HEK293 (cell line): ENCODE measurements at regions not wholly inside any gene's neighbourhood (a gene's known extent, or its start where the extent isn't known, plus 50 kb on each side); places are given as distances from the start of the nearest gene placed in this dataset.
A peak's percentile ranks its signal among the peaks of the same experiment; 100 is the strongest.

Experiments used
- CTCF ChIA-PET: fragments of 350-600 bp; formaldehyde crosslinking; extraction: SDS; loops from one replicate; lab custom pipeline; 2021; ENCODE audit warnings: antibody characterized with exemption; lab: Yijun Ruan, JAX
- POLR2A ChIA-PET: fragments of 300-600 bp; formaldehyde crosslinking; extraction: SDS; loops from one replicate; lab custom pipeline; 2020; ENCODE audit warnings: antibody characterized with exemption, inconsistent platforms; lab: Yijun Ruan, JAX
- H3K27ac ChIP-seq: fragments of 200-500 bp; sonication (Bioruptor generic); 2 replicates; pipeline ENCODE4 v1.5.1; 2014; ENCODE audit warnings: low read depth, low read length, control low read depth, inconsistent platforms; ENCODE audit errors: extremely low read depth
- H3K36me3 ChIP-seq, 2 experiments: fragments of 200-500 bp in 1 of 2; sonication (Bioruptor generic) in 1 of 2; 1 replicate in 1 of 2; 2 replicates in 1 of 2; pipeline ENCODE4 v1.5.1; 2014 to 2017; ENCODE audit warnings: inconsistent platforms in 2 of 2, low read length in 2 of 2; ENCODE audit not compliant: control insufficient read depth in 2 of 2, insufficient read depth in 1 of 2
- H3K4me1 ChIP-seq: fragments of 200-500 bp; sonication (Bioruptor generic); 2 replicates; pipeline ENCODE4 v1.5.1; 2014; ENCODE audit warnings: mild to moderate bottlenecking, low read length, inconsistent platforms; ENCODE audit not compliant: control insufficient read depth, insufficient read depth
- H3K4me3 ChIP-seq: 2 replicates; pipeline ENCODE4 v1.5.1; 2011; ENCODE audit warnings: low read depth, mild to moderate bottlenecking, control low read depth, low read length, moderate library complexity
- H3K9me3 ChIP-seq: fragments of 200-500 bp; sonication (Bioruptor generic); 2 replicates; pipeline ENCODE4 v1.5.1; 2014; ENCODE audit warnings: low read depth, low read length, inconsistent platforms; ENCODE audit not compliant: control insufficient read depth, insufficient read depth
- EGR2 ChIP-seq: fragments of 450-650 bp; formaldehyde crosslinking; IDR thresholded peaks from 2 replicates; pipeline ENCODE4 v1.5.1; 2016; ENCODE audit warnings: low read depth, missing biosample characterization, missing genetic modification characterization
- GLI4 ChIP-seq: fragments of 450-650 bp; formaldehyde crosslinking; IDR thresholded peaks from 2 replicates; pipeline ENCODE4 v1.5.1; 2016; ENCODE audit warnings: missing biosample characterization, missing genetic modification characterization
- GLIS1 ChIP-seq: fragments of 450-650 bp; formaldehyde crosslinking; IDR thresholded peaks from 2 replicates; pipeline ENCODE4 v1.5.1; 2016; ENCODE audit warnings: missing biosample characterization, missing genetic modification characterization
- KLF16 ChIP-seq: fragments of 450-650 bp; formaldehyde crosslinking; IDR thresholded peaks from 2 replicates; pipeline ENCODE4 v1.5.1; 2017; ENCODE audit warnings: missing biosample characterization, missing genetic modification characterization
- KLF7 ChIP-seq: fragments of 450-650 bp; formaldehyde crosslinking; IDR thresholded peaks from 2 replicates; pipeline ENCODE4 v1.5.1; 2016; ENCODE audit warnings: missing biosample characterization, missing genetic modification characterization, borderline replicate concordance
- OVOL3 ChIP-seq: fragments of 450-650 bp; formaldehyde crosslinking; IDR thresholded peaks from 2 replicates; pipeline ENCODE4 v1.5.1; 2016; ENCODE audit warnings: missing biosample characterization, missing genetic modification characterization
- SP3 ChIP-seq: fragments of 450-650 bp; formaldehyde crosslinking; IDR thresholded peaks from 2 replicates; pipeline ENCODE4 v1.5.1; 2016; ENCODE audit warnings: missing biosample characterization, missing genetic modification characterization
- TCF7L2 ChIP-seq: IDR thresholded peaks from 2 replicates; pipeline ENCODE4 v1.6.1; 2011; ENCODE audit warnings: low read depth, mild to moderate bottlenecking, inconsistent platforms, low read length, moderate library complexity, borderline replicate concordance
- ZBTB1 ChIP-seq: fragments of 450-650 bp; formaldehyde crosslinking; IDR thresholded peaks from 2 replicates; pipeline ENCODE4 v1.5.1; 2016; ENCODE audit warnings: missing biosample characterization, missing genetic modification characterization
- ZFHX2 ChIP-seq: fragments of 450-650 bp; formaldehyde crosslinking; conservative IDR thresholded peaks from 2 replicates; pipeline ENCODE4 v1.5.1; 2016; ENCODE audit warnings: missing biosample characterization, missing genetic modification characterization
- ZIC2 ChIP-seq: fragments of 450-650 bp; formaldehyde crosslinking; IDR thresholded peaks from 2 replicates; pipeline ENCODE4 v1.5.1; 2016; ENCODE audit warnings: missing biosample characterization, missing genetic modification characterization
- ZNF214 ChIP-seq: fragments of 450-650 bp; formaldehyde crosslinking; IDR thresholded peaks from 2 replicates; pipeline ENCODE4 v1.5.1; 2017; ENCODE audit warnings: missing biosample characterization, mild to moderate bottlenecking, missing genetic modification characterization, borderline replicate concordance
- ZNF341 ChIP-seq: fragments of 450-650 bp; formaldehyde crosslinking; IDR thresholded peaks from 2 replicates; pipeline ENCODE4; 2016; ENCODE audit warnings: low read depth, missing biosample characterization, missing genetic modification characterization
- ZNF391 ChIP-seq: fragments of 450-650 bp; formaldehyde crosslinking; IDR thresholded peaks from 2 replicates; pipeline ENCODE4 v1.5.1; 2016; ENCODE audit warnings: low read depth, missing biosample characterization, missing genetic modification characterization, borderline replicate concordance
- ZNF423 ChIP-seq: fragments of 450-650 bp; formaldehyde crosslinking; IDR thresholded peaks from 2 replicates; pipeline ENCODE4 v1.5.1; 2016; ENCODE audit warnings: missing biosample characterization, missing genetic modification characterization
- ZNF521 ChIP-seq: fragments of 450-650 bp; formaldehyde crosslinking; IDR thresholded peaks from 2 replicates; pipeline ENCODE4 v1.5.1; 2017; ENCODE audit warnings: missing biosample characterization, mild to moderate bottlenecking, missing genetic modification characterization
- ZNF544 ChIP-seq: fragments of 450-650 bp; formaldehyde crosslinking; IDR thresholded peaks from 2 replicates; pipeline ENCODE4 v1.5.0; 2017; ENCODE audit warnings: missing biosample characterization, missing genetic modification characterization
- ZNF560 ChIP-seq: fragments of 450-650 bp; formaldehyde crosslinking; IDR thresholded peaks from 2 replicates; pipeline ENCODE4 v1.5.1; 2017; ENCODE audit warnings: missing biosample characterization, missing genetic modification characterization, borderline replicate concordance
- ZNF561 ChIP-seq: fragments of 450-650 bp; IDR thresholded peaks from 2 replicates; pipeline ENCODE4 v1.5.1; 2018; ENCODE audit warnings: missing biosample characterization, missing genetic modification characterization, borderline replicate concordance
- ZNF585B ChIP-seq: fragments of 450-650 bp; formaldehyde crosslinking; IDR thresholded peaks from 2 replicates; pipeline ENCODE4 v1.5.1; 2016; ENCODE audit warnings: missing biosample characterization, missing genetic modification characterization
- ZNF621 ChIP-seq: fragments of 450-650 bp; formaldehyde crosslinking; IDR thresholded peaks from 2 replicates; pipeline ENCODE4 v1.5.1; 2017; ENCODE audit warnings: missing biosample characterization, missing genetic modification characterization
- ZNF707 ChIP-seq: fragments of 450-650 bp; formaldehyde crosslinking; IDR thresholded peaks from 2 replicates; pipeline ENCODE4 v1.5.1; 2016; ENCODE audit warnings: missing biosample characterization, missing genetic modification characterization
- TF ChIP-seq, protein P1 (sequence below): fragments of 450-650 bp; formaldehyde crosslinking; IDR thresholded peaks from 2 replicates; pipeline ENCODE4 v1.5.1; 2016; ENCODE audit warnings: missing biosample characterization, missing genetic modification characterization
- TF ChIP-seq, protein P2 (sequence below): fragments of 450-650 bp; formaldehyde crosslinking; IDR thresholded peaks from 2 replicates; pipeline ENCODE4 v1.5.1; 2016; ENCODE audit warnings: missing biosample characterization, missing genetic modification characterization
- TF ChIP-seq, protein P3 (sequence below): fragments of 450-650 bp; formaldehyde crosslinking; IDR thresholded peaks from 2 replicates; pipeline ENCODE4 v1.5.1; 2016; ENCODE audit warnings: missing biosample characterization, missing genetic modification characterization
- TF ChIP-seq, protein P4 (sequence below): fragments of 450-650 bp; formaldehyde crosslinking; IDR thresholded peaks from 2 replicates; pipeline ENCODE4 v1.5.1; 2016; ENCODE audit warnings: missing biosample characterization, missing genetic modification characterization
- TF ChIP-seq, protein P5 (sequence below): IDR thresholded peaks from 2 replicates; pipeline ENCODE4 v1.6.1; 2011; ENCODE audit warnings: mild to moderate bottlenecking, low read depth, low read length, borderline replicate concordance

DNA sequence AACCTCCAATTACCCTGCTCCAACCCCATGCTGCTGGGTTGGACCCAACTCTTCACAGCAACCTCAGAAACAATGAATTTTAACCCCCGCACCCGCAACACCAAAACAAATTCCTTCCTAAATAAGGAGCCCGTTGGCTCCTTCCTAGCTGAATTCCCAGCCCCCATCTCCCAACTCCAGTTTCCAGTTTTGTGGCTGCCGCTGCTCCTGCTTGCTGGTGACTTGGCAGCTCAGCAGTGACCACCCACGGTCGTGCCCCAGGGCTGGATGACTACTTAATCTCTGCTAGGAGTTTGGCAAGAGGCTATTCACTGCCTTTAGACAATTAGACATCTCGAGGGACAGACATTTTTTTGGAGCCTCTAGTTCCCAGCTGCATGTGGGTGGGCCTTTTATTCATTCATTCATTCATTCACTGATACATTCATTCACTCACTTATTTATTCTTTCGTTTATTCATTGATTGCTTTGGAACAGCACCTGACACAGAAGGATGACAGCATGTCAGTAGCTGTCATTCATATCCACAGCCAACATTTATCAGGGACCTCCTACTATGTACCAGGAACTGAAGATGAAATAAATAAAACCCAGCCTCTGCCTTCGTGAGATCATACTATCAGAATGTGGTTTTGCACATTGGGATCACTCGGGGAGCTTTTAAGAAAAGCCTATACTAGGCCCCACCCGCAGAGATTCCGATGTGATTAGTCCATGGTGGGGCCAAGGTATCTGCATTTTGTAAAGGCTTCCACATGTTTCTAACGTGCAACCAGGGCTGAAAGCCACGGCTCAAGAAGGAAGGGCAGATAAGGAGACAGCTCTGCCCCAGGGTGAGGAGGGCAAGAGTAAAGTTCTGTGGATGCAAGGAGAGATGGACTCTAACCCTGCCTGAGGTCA lies 256.5 kb downstream of the SHQ1 start (continued):
- TF ChIP-seq ZNF621 (no peak), EGR2 (peak; percentile 48; the same call in 1 of the 2 replicates), ZNF707 (tag by site-specific recombination) (no peak), GLI4 (tag by site-specific recombination) (no peak), SP3 (tag by site-specific recombination) (no peak), ZNF521 (tag by site-specific recombination) (no peak), ZNF560 (tag by site-specific recombination) (no peak), ZNF561 (tag by site-specific recombination) (no peak), OVOL3 (tag by site-specific recombination) (no peak), ZFHX2 (tag by site-specific recombination) (peak; percentile 65), ZNF341 (no peak), KLF7 (no peak), ZNF544 (tag by site-specific recombination) (no peak), ZNF585B (tag by site-specific recombination) (no peak), GLIS1 (tag by site-specific recombination) (peak; percentile 75)
- TF ChIP-seq, protein P1, sequence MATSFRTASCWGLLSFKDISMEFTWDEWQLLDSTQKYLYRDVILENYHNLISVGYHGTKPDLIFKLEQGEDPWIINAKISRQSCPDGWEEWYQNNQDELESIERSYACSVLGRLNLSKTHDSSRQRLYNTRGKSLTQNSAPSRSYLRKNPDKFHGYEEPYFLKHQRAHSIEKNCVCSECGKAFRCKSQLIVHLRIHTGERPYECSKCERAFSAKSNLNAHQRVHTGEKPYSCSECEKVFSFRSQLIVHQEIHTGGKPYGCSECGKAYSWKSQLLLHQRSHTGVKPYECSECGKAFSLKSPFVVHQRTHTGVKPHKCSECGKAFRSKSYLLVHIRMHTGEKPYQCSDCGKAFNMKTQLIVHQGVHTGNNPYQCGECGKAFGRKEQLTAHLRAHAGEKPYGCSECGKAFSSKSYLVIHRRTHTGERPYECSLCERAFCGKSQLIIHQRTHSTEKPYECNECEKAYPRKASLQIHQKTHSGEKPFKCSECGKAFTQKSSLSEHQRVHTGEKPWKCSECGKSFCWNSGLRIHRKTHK (tag by site-specific recombination) = no peak
- TF ChIP-seq, protein P2, sequence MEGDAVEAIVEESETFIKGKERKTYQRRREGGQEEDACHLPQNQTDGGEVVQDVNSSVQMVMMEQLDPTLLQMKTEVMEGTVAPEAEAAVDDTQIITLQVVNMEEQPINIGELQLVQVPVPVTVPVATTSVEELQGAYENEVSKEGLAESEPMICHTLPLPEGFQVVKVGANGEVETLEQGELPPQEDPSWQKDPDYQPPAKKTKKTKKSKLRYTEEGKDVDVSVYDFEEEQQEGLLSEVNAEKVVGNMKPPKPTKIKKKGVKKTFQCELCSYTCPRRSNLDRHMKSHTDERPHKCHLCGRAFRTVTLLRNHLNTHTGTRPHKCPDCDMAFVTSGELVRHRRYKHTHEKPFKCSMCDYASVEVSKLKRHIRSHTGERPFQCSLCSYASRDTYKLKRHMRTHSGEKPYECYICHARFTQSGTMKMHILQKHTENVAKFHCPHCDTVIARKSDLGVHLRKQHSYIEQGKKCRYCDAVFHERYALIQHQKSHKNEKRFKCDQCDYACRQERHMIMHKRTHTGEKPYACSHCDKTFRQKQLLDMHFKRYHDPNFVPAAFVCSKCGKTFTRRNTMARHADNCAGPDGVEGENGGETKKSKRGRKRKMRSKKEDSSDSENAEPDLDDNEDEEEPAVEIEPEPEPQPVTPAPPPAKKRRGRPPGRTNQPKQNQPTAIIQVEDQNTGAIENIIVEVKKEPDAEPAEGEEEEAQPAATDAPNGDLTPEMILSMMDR (tag by site-specific recombination) = no peak

DNA sequence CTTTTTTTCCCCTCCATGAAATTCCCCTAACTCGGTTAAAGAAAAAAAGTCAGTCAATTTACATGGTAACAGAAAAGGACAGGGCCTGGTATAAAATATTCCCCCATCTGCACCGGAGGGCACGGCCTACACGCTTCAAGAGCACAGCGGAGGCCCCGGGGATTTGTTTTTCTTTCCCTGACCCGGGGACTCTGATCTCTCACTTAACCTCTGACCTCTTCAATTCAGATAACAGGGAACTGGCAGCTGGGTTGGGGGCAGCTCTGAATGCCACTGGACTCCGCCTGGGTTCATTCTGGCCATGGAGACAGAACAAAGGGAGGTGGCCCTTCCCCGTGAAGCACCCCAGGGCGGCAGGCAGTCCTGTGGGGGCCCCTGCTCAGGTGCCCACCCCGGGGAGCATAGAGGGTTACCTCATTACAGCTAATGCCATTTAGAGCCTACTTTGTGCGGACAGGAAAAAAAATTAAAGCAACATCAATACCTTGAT lies 257.5 kb downstream of the SHQ1 start:
- H3K27ac ChIP-seq = peak overlapping the region; percentile 42; the same call in 1 of the 2 replicates
- H3K4me1 ChIP-seq = peaks cover 4% of the 10 kb centered on the region; the same call in 1 of the 2 replicates
- ChIA-PET POLR2A (interaction anchor here (1.6 kb wide), 1 partner anchor 143 kb away, joined by 5 read pairs; no protein-coding TSS in a partner anchor), CTCF (interaction anchor here (0.5 to 0.7 kb wide), 2 partner anchors 207 to 252 kb away, joined by 3 to 4 read pairs; no protein-coding TSS in a partner anchor)
- no peaks in the 10 kb centered on the region for H3K36me3 ChIP-seq
- no peaks in the 10 kb centered on the region for H3K9me3 ChIP-seq
- no peak for TF ChIP-seq ZBTB1
- peak; percentile 38; the same call in 1 of the 2 replicates for TF ChIP-seq ZNF423 (tag by site-specific recombination)
- peak; percentile 69 for TF ChIP-seq TCF7L2
- peak; percentile 78 for TF ChIP-seq ZIC2 (tag by site-specific recombination)
- TF ChIP-seq, protein P3, sequence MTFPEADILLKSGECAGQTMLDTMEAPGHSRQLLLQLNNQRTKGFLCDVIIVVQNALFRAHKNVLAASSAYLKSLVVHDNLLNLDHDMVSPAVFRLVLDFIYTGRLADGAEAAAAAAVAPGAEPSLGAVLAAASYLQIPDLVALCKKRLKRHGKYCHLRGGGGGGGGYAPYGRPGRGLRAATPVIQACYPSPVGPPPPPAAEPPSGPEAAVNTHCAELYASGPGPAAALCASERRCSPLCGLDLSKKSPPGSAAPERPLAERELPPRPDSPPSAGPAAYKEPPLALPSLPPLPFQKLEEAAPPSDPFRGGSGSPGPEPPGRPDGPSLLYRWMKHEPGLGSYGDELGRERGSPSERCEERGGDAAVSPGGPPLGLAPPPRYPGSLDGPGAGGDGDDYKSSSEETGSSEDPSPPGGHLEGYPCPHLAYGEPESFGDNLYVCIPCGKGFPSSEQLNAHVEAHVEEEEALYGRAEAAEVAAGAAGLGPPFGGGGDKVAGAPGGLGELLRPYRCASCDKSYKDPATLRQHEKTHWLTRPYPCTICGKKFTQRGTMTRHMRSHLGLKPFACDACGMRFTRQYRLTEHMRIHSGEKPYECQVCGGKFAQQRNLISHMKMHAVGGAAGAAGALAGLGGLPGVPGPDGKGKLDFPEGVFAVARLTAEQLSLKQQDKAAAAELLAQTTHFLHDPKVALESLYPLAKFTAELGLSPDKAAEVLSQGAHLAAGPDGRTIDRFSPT = no peak
- TF ChIP-seq, protein P4, sequence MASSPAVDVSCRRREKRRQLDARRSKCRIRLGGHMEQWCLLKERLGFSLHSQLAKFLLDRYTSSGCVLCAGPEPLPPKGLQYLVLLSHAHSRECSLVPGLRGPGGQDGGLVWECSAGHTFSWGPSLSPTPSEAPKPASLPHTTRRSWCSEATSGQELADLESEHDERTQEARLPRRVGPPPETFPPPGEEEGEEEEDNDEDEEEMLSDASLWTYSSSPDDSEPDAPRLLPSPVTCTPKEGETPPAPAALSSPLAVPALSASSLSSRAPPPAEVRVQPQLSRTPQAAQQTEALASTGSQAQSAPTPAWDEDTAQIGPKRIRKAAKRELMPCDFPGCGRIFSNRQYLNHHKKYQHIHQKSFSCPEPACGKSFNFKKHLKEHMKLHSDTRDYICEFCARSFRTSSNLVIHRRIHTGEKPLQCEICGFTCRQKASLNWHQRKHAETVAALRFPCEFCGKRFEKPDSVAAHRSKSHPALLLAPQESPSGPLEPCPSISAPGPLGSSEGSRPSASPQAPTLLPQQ (tag by site-specific recombination) = no peak
- TF ChIP-seq ZNF391 = no peak
- no peak for TF ChIP-seq KLF16 (tag by site-specific recombination)
- TF ChIP-seq ZNF214 (tag by site-specific recombination) = no peak
- TF ChIP-seq, protein P5, sequence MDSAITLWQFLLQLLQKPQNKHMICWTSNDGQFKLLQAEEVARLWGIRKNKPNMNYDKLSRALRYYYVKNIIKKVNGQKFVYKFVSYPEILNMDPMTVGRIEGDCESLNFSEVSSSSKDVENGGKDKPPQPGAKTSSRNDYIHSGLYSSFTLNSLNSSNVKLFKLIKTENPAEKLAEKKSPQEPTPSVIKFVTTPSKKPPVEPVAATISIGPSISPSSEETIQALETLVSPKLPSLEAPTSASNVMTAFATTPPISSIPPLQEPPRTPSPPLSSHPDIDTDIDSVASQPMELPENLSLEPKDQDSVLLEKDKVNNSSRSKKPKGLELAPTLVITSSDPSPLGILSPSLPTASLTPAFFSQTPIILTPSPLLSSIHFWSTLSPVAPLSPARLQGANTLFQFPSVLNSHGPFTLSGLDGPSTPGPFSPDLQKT = no peak
- H3K4me3 ChIP-seq = no peak overlapping the region
